Lower leg skin (tissue), 4 donors: ENCODE measurements at regions not wholly inside any gene's neighbourhood (a gene's known extent, or its start where the extent isn't known, plus 50 kb on each side); places are given as distances from the start of the nearest gene placed in this dataset.
"Not testable (repeated sequence)": the region's sequence is repeated elsewhere in the genome, so short reads cannot be mapped to it uniquely, and the experiment has no call there.

Experiments used
- DNase-seq, 2 donors: peaks; one replicate each; pipeline ENCODE4 v3.0.0-alpha.2; 2019; ENCODE audit warnings: low spot score in 2 of 2
- H3K4me3 ChIP-seq: fragments of 200-600 bp; sonication (generic); 2 replicates; pipeline ENCODE4 v1.5.1; 2017; ENCODE audit warnings: mild to moderate bottlenecking, low read depth; ENCODE audit not compliant: poor library complexity, severe bottlenecking
- POLR2A ChIP-seq, 2 donors: fragments of 450-650 bp; IDR thresholded peaks; one replicate each; pipeline ENCODE4 v1.6.1; 2016 to 2017; ENCODE audit warnings: antibody characterized with exemption in 2 of 2, mild to moderate bottlenecking in 1 of 2, moderate library complexity in 1 of 2
- WGBS, 2 donors: methylation state at CpG; one replicate each; pipeline ENCODE4 v1.1.5; 2018; 5-methylcytosine and 5-hydroxymethylcytosine counted together
- intact Hi-C: fragments of 100-400 bp; cut with DNase I; formaldehyde crosslinking; loops from one replicate; pipeline ENCODE4 v1.15.0; 2023; ENCODE audit warnings: low total_unique reads
- TF ChIP-seq, protein P1 (sequence below), 3 donors: fragments of 450-650 bp; IDR thresholded peaks; one replicate each; pipeline ENCODE4 v1.5.1; 2016; ENCODE audit warnings: antibody characterized with exemption in 3 of 3, mild to moderate bottlenecking in 3 of 3, moderate library complexity in 2 of 3

DNA sequence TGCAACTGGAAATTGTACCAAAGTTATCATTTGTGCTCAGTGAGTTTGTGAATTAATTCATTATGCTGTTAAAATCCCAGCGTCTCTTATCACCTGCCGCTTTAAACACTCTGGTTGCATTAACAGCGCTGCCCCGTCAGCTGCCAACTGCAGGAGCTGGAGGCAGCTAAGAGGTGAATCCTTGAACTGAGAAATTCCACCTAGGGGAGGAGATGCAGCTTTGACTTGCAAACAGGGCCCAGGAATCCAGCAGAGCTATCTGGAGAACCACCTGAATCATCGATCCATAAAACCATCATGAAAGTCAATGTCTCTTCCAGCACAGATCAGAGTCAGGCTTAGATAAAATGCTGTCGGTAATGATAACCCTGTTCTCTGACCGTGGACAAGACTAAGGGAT lies 140.7 kb upstream of the PTBP2 start:
- DNase-seq, result no peak
- intact Hi-C loops, result no loop called here
- WGBS, 2 donors, result 53 to 69% methylated on average over 7 of the region's 7 CpGs
- TF ChIP-seq, protein P1, sequence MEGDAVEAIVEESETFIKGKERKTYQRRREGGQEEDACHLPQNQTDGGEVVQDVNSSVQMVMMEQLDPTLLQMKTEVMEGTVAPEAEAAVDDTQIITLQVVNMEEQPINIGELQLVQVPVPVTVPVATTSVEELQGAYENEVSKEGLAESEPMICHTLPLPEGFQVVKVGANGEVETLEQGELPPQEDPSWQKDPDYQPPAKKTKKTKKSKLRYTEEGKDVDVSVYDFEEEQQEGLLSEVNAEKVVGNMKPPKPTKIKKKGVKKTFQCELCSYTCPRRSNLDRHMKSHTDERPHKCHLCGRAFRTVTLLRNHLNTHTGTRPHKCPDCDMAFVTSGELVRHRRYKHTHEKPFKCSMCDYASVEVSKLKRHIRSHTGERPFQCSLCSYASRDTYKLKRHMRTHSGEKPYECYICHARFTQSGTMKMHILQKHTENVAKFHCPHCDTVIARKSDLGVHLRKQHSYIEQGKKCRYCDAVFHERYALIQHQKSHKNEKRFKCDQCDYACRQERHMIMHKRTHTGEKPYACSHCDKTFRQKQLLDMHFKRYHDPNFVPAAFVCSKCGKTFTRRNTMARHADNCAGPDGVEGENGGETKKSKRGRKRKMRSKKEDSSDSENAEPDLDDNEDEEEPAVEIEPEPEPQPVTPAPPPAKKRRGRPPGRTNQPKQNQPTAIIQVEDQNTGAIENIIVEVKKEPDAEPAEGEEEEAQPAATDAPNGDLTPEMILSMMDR (IDR thresholded peaks at IDR 0.05), result no peak
- no peak for TF ChIP-seq POLR2A (IDR thresholded peaks at IDR 0.05)
- H3K4me3 ChIP-seq, result no peak overlapping the region

DNA sequence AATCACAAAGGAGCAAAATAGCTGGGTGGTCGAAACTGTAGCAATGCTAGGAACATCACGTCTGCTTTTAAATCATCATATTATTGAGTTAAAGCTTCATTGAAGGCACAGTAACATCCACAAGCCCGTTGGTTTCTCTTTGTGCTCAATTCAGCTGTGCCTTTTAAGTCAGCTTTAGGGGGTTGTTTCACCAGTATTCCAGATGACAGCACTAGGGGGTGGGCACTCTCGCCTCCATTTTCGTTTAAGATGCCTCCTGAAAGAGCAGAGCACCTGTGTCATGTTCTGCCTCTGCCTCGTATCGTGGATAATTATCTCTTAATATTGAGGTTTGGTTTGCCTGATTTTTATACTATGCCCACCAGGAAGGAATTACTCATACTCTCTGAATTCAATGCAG lies 139.8 kb upstream of the PTBP2 start:
- whole genome bisulfite sequencing, 2 donors, result 61 to 65% methylated on average over 7 of the region's 7 CpGs
- no peak for DNase-seq
- intact Hi-C loops, result no loop called here
- TF ChIP-seq POLR2A (IDR thresholded peaks at IDR 0.05), result no peak
- TF ChIP-seq, protein P1 (IDR thresholded peaks at IDR 0.05), result no peak
- no peak overlapping the region for H3K4me3 ChIP-seq

DNA sequence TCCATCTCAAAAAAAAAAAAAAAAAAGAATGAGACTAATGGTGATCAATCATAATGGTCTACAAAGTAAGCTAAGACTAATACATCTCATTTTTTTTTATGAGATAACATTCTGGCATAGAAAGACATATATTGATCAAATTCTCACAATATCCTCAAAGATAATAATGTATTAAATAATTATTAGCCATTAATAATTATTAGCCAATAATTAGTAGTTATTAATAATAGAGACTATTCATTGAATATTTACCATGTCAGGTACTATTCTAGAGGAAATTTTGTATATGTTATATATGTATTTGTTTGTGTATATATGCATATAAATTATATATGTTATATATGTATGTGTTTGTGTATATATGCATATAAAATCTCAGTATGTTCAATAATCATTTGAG lies 137.7 kb upstream of the PTBP2 start:
- intact Hi-C loops, result no loop called here
- no peak for DNase-seq
- no peak overlapping the region for H3K4me3 ChIP-seq
- TF ChIP-seq, protein P1 (IDR thresholded peaks at IDR 0.05), result no peak
- no peak for TF ChIP-seq POLR2A (IDR thresholded peaks at IDR 0.05)

DNA sequence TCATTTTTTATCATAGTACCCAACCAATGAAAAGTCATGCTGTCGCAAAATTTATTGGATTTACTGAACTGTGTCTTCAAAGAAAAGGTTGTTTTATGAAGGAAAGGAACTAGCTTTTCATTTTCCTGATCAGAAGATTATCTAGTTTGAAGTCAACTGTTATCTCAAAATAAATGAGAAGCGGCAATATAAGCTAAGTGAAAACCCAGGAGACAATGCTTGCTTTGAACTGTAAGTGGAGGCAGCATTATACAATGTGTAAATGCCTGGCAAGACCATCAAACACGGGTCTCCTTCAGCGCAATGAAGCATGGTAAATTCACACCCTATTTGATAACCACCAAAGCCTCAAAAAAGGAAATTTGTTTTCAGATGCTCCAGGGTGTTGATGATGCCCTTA lies 134.4 kb upstream of the PTBP2 start:
- no peak for DNase-seq
- H3K4me3 ChIP-seq, result no peak overlapping the region
- intact Hi-C loops, result no loop called here
- 66 to 74% methylated on average over 4 of the region's 4 CpGs for WGBS, 2 donors
- no peak for TF ChIP-seq POLR2A (IDR thresholded peaks at IDR 0.05)
- TF ChIP-seq, protein P1 (IDR thresholded peaks at IDR 0.05), result no peak

DNA sequence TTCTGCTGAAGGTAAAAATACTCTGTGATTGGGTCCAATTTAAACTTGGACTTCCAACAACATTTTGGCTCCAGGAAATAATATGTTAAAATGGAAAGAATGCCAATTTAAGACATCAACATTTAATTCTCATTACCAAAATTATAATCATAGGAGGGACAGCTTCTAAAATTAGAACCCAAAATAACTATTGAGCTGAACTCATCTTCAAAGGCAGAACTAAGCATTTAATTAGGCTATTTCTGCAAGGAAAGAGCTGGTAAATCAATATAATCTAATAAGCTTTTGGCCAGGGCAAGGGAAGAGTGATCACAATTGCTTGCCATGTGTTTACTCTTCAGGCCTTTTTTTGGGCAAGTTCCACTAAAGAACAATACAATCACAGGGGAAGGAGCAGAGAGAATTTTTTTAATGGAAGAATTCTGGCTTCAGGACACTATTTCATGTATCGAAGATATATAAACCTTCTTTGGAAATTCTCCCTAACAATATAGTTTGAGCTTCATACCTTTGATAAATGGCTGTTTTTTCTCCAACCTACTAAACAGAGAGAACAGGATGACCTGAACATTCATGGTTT lies 133.1 kb upstream of the PTBP2 start:
- no peak for DNase-seq
- no peak overlapping the region for H3K4me3 ChIP-seq
- 22 to 52% methylated on average over 1 of the region's 1 CpG for WGBS, 2 donors
- intact Hi-C loops, result no loop called here
- TF ChIP-seq, protein P1 (IDR thresholded peaks at IDR 0.05), result no peak
- TF ChIP-seq POLR2A (IDR thresholded peaks at IDR 0.05), result no peak

DNA sequence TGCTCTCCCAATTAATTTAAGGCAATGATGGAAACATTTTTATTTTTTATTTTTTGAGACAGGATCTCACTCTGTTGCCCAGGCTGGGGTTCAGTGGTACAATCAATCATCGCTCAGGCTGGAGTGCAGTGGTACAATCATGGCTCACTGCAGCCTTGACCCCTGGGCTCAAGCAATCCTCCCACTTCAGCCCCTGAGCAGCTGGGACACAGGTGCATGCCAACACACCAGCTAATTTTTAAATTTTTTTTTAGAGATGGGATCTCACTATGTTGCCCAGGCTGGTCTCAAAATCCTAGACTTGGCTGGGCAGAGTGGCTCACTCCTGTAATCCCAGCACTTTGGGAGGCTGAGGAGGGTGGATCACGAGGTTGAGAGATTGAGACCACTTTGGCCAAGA lies 126.1 kb upstream of the PTBP2 start:
- intact Hi-C loops, DNase-seq, H3K4me3 ChIP-seq: not testable (repeated sequence)
- WGBS, 2 donors, result 85 to 86% methylated on average over 2 of the region's 2 CpGs
